HG03175 (cell line): ENCODE measurements at regions not wholly inside any gene's neighbourhood (a gene's known extent, or its start where the extent isn't known, plus 50 kb on each side); places are given as distances from the start of the nearest gene placed in this dataset.
"Not testable (repeated sequence)": the region's sequence is repeated elsewhere in the genome, so short reads cannot be mapped to it uniquely, and the experiment has no call there.

Experiments
- ATAC-seq: cut with Tn5 transposase; IDR thresholded peaks from one replicate; pipeline ENCODE4 v1.9.1; 2021; ENCODE audit warnings: mild to moderate bottlenecking, moderate library complexity; ENCODE audit not compliant: unreplicated experiment

GRCh38 chr5:126677121-126677520 is 76.4 kb downstream of the PHAX start:
- ATAC-seq, result no peak

DNA sequence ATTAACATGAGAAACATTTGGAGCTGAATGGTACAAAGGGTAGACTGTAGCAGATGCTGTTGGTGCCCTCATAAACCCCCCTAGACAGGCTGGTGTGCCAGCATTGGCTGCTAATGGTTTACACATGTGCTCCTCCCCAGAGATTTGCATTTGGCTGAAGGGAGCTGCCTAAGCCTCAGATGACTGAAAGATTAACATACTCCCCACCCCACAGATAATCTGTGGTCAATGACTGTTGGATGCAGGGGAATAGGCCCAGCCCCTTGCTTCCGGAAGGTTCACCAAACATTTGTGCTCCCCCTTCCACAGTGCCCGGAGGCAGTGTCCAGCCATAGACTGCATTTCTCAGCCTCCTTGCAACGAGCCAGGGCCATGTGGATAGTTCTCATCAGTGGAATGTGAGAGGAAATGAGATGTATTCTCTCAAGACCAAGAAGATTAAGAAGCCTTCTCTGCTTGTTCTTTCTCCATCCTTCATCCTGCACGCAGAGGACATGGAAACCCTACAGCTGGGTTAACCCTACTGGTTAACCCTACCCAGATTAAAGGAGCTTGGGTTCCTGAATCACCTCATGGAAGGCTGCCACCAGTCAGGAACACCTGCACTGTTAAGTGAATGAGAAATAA is 79.6 kb downstream of the PHAX start:
- ATAC-seq, result peak; percentile 44

- not testable (repeated sequence) for ATAC-seq
Measured at GRCh38 chr5:126681314-126681713, 80.6 kb downstream of the PHAX start.

- ATAC-seq, result no peak
Measured at GRCh38 chr5:126681970-126682369, 81.2 kb downstream of the PHAX start.

DNA sequence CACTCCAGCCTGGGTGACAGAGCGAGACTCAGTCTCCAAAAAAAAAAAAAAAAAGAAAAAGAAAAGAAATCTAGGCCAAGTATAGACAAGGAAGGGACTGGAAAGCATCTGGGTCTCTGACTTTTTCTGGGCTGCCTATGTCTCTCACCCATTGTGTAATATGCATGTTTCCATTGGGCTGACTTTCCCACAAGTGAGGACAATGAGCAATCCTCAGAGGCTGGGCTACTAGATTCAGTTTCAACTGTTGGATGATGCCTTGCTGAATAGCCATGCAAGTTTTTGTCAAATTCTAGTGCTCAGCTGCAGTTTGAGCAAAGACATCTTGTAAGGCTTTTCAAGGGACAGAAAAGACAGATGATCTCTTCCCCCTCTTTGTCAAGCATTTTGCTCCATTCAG is 82.1 kb downstream of the PHAX start:
- ATAC-seq, result no peak

DNA sequence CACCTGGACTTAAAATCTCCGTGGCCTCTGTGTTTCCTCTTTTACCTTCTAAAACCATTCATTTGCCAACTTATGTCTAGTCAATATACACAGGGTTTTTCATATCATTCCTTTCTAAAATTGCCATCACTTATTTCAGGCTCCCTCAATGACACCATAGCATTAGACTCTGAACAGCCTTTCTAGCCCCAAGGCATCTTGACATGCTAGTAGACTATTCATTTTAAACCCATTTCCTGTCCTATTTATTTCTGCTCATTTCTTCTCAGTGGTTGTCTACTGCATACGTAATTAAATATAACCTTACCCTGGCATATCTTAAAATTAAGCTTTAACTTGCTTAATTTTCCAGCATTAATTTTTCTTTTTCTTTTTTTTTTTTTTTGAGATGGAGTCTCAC is 83.2 kb downstream of the PHAX start:
- ATAC-seq, result no peak

GRCh38 chr5:126684656-126685442 is 84.1 kb downstream of the PHAX start:
- ATAC-seq, result not testable (repeated sequence)

DNA sequence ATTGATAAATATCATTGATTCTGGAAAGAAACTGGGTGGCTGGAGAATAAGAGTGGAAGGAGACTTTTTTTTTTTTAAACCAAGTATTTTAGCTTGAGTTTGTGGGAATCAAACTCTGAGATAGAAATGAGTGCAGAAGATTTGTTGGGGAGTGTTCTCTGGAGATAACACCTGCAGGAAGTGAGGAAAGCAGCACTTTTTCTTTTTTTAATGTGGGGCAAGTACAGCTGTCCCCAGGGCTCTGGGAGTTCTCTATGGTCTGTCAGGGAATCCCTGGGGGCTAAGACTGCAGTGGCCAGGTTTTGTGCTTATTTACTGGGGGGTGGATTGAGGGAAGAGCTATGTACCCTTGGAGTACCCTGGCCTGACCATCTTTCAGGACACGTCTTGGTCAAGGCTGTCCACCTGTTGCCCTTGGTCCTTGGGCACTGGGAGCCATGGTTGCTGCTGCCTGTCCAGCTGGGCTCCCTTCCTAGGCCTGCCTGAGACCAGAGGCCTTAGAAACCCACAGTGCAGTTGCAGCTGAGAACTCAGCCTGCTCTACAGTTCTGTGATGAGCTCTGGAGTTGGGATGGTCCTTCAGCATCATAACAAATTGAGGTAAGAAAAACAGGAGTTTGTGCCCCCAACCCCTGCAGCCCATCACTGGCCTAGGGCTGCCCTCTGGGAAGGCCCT is 85.8 kb downstream of the PHAX start:
- no peak for ATAC-seq

DNA sequence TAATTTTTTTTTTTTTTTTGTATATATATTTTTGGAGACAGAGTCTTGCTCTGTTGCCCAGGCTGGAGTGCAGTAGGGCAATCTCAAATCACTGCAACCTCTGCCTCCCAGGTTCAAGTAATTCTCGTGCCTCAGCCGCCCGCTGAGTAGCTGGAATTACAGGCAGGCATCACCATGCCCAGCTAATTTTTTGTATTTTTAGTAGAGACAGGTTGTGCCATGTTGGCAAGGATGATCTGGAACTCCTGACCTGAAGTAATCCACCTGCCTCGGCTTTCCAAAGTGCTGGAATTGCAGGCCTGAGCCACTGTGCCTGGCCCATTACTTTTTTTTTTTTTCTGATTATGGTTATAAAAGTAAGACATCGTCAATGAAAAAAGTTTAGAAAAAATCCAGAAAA is 84.0 kb upstream of the LMNB1 start:
- no peak for ATAC-seq

DNA sequence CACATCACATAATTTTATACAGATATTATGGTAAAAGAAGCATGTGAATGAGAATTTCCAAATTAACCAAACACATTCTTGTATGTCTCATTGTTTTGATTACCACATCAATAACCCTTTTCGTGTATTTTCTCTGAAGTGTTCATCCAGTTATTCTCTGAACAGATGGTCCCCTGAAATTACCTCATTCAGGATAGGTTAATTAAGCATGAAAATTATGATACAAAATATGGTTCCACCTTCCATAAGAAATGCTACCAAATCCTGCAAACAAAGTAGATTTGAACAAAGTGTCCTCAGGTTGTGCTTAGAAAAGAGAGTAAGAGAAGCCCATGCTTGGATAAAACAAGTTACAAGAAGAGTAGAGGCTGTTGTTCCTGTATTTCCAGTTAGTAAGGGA is 83.1 kb upstream of the LMNB1 start:
- ATAC-seq, result no peak

- ATAC-seq, result no peak
Measured at GRCh38 chr5:126694403-126694802, 82.5 kb upstream of the LMNB1 start.

DNA sequence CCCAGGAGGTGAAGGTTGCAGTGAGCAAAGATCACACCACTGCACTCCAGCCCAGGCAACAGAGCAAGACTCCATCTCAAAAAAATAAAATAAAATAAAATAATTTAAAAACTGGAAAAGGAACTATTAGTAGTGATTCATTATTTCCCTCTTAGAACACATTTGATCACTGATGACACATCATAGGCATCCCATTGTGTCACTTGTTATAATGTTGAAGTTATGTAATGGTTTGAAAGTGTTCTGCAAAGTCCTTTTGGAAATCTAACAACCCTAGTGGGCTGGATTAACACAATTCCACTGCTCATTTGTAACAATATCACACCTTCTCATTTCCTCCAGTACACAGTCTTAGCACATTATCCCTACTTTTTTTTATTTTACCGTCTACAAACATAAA is 81.8 kb upstream of the LMNB1 start:
- no peak for ATAC-seq

- ATAC-seq, result no peak
Measured at GRCh38 chr5:126707080-126707479, 69.9 kb upstream of the LMNB1 start.

DNA sequence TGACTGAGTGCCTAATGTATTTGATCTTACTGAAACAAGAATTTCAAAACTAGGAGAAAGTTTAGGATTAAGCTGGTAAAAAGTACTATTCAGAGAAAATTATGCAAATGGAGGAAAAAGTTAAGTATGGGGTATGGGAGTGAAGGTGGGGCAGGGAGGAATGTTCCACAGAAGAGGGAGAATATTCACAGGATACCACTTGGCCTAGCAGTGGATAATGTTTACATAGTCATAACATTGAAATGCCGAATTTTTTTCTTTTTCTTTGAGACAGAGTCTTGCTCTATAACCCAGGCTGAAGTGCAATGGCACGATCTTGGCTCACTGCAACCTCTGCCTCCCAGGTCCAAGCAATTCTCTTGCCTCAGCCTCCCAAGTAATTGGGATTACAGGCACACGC is 61.2 kb upstream of the LMNB1 start:
- no peak for ATAC-seq

- ATAC-seq, result no peak
Measured at GRCh38 chr5:126716861-126717260, 60.1 kb upstream of the LMNB1 start.

GRCh38 chr5:126718236-126718868 is 58.6 kb upstream of the LMNB1 start:
- no peak for ATAC-seq

GRCh38 chr5:126720369-126720768 is 56.6 kb upstream of the LMNB1 start:
- no peak for ATAC-seq

DNA sequence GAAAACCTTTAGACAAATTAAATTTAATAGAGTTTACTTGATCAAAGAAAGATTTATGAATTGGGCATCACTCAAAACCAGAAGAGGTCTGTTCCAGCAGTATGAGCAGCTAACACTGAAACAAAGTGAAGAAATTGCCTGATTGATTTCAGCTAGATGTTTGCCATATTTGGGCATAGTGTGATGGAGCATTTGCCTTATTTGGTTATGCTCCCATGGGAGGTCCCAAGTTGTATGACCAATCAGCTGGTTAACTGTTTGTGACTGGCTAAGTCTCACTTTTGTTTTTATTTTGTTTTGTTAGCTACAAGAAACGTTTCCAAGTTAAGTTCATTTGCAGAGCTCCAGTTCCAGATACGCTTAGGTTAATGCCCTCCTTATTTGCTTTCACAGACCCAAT is 53.3 kb upstream of the LMNB1 start:
- no peak for ATAC-seq
